ENCODE measurements at regions not wholly inside any gene's neighbourhood (a gene's known extent, or its start where the extent isn't known, plus 50 kb on each side); places are given as distances from the start of the nearest gene placed in this dataset.

- Histone ChIP-seq H3K9me3 (no peaks in the 10 kb centered on the region), H3K27me3 (no peaks in the 10 kb centered on the region), H3K36me3 (no peaks in the 10 kb centered on the region), H3K4me1 (peaks cover 0 to 7% (median 0%) of the 10 kb centered on the region in 4 donors), H3K4me3 (no peak overlapping the region), H3K27ac (peak overlapping the region in 2 of 4 donors; percentile 15 to 42)
- intact Hi-C loops (cut with DNase I; ENCODE audit: low total_unique reads) (no loop called here), in situ Hi-C loops (cut with MboI; ENCODE audit: low pct_ligation_motif_present in 1 of 4, low pct_unique_long_range_greater_than_20kb in 1 of 4, low sequenced_read_pairs in 3 of 4) (loop anchor here (10.0 to 25.0 kb wide), 2 partner anchors 500 to 503 kb away; partner anchors contain the start of gene SFMBT2 (in 4 of the 4))
- no peak for DNase-seq
- TF ChIP-seq POLR2AphosphoS5 (IDR thresholded peaks at IDR 0.05) (no peak), CTCF (IDR thresholded peaks at IDR 0.05) (no peak), EP300 (IDR thresholded peaks at IDR 0.05; ENCODE audit: low read depth) (no peak), POLR2A (IDR thresholded peaks at IDR 0.05) (no peak)
- 58 to 70% methylated on average over 2 of the region's 2 CpGs for WGBS, 2 donors (ENCODE audit: low coverage in 1 of 2)
These were observed 331.9 kb upstream of the PRKCQ start for GRCh38 chr10:6912021-6912420.

- intact Hi-C loops (cut with DNase I; ENCODE audit: low total_unique reads) (no loop called here), in situ Hi-C loops (cut with MboI; ENCODE audit: low pct_ligation_motif_present in 1 of 4, low pct_unique_long_range_greater_than_20kb in 1 of 4, low sequenced_read_pairs in 3 of 4) (loop anchor here (10.0 to 25.0 kb wide), 2 partner anchors 502 to 505 kb away; partner anchors contain the start of gene SFMBT2 (in 4 of the 4))
- TF ChIP-seq EP300 (IDR thresholded peaks at IDR 0.05; ENCODE audit: low read depth) (no peak), POLR2AphosphoS5 (IDR thresholded peaks at IDR 0.05) (no peak), POLR2A (IDR thresholded peaks at IDR 0.05) (no peak)
- peaks cover 0 to 7% (median 0%) of the 10 kb centered on the region in 4 donors for H3K4me1 ChIP-seq
- H3K27ac ChIP-seq, result no peak overlapping the region
- 95 to 100% methylated on average over 4 to 6 of the region's 6 CpGs for WGBS, 2 donors (ENCODE audit: low coverage in 1 of 2)
- H3K27me3 ChIP-seq, result no peaks in the 10 kb centered on the region
- no peak for DNase-seq
- no peaks in the 10 kb centered on the region for H3K9me3 ChIP-seq
- H3K4me3 ChIP-seq, result no peak overlapping the region
- no peaks in the 10 kb centered on the region for H3K36me3 ChIP-seq
These were observed 330.0 kb upstream of the PRKCQ start for GRCh38 chr10:6909905-6910560.

- TF ChIP-seq CTCF (IDR thresholded peaks at IDR 0.05) (no peak), EP300 (IDR thresholded peaks at IDR 0.05; ENCODE audit: low read depth) (no peak), POLR2AphosphoS5 (IDR thresholded peaks at IDR 0.05) (no peak), POLR2A (IDR thresholded peaks at IDR 0.05) (no peak)
These were observed 327.9 kb upstream of the PRKCQ start for GRCh38 chr10:6907877-6908530.

DNA sequence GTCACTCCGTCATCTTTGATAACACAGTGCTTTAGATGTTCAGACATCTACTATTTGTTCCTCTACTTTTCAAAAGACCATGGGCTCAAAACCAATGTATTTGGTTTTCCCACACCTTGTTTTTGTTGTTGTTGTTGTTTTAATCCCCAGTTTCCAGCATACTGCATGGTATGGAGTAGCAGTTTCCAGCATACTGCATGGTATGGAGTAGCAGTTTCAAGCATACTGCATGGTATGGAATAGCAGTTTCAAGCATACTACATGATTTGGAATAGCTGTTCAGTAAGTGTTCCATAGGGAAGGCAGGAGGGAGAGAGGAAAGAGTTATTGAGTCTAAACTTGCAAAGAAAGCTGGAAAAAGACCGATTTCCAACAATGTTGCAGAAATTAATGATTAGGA is 314.3 kb upstream of the PRKCQ start:
- 71 to 83% methylated on average over 2 of the region's 2 CpGs for WGBS, 2 donors (ENCODE audit: low coverage in 1 of 2)
- intact Hi-C loops (cut with DNase I; ENCODE audit: low total_unique reads), result no loop called here

More at GRCh38 chr10:6907877-6908530, 327.9 kb upstream of the PRKCQ start:
- intact Hi-C loops (cut with DNase I; ENCODE audit: low total_unique reads), result no loop called here
- no peaks in the 10 kb centered on the region for H3K9me3 ChIP-seq
- H3K27ac ChIP-seq, result no peak overlapping the region
- DNase-seq, result no peak
- no peaks in the 10 kb centered on the region for H3K36me3 ChIP-seq
- peaks cover 0 to 6% (median 0%) of the 10 kb centered on the region in 4 donors for H3K4me1 ChIP-seq
- H3K4me3 ChIP-seq, result no peak overlapping the region
- 63 to 80% methylated on average over 3 to 4 of the region's 4 CpGs for WGBS, 2 donors (ENCODE audit: low coverage in 1 of 2)
- in situ Hi-C loops (cut with MboI; ENCODE audit: low pct_ligation_motif_present in 1 of 4, low pct_unique_long_range_greater_than_20kb in 1 of 4, low sequenced_read_pairs in 3 of 4), result loop anchor here in 2 of 4 donors (25.0 kb wide), 1 partner anchor 504 kb away; the partner anchor contains the start of gene SFMBT2 (in 2 of the 2)
- no peaks in the 10 kb centered on the region for H3K27me3 ChIP-seq

More for the DNA sequence above, 314.3 kb upstream of the PRKCQ start:
- H3K27me3 ChIP-seq, result no peaks in the 10 kb centered on the region
- H3K4me1 ChIP-seq, result no peaks in the 10 kb centered on the region
- H3K27ac ChIP-seq, result no peak overlapping the region
- H3K36me3 ChIP-seq, result no peaks in the 10 kb centered on the region
- TF ChIP-seq EP300 (IDR thresholded peaks at IDR 0.05; ENCODE audit: low read depth) (no peak), POLR2A (IDR thresholded peaks at IDR 0.05) (no peak), POLR2AphosphoS5 (IDR thresholded peaks at IDR 0.05) (no peak), CTCF (IDR thresholded peaks at IDR 0.05) (no peak)
- H3K4me3 ChIP-seq, result no peak overlapping the region
- in situ Hi-C loops (cut with MboI; ENCODE audit: low pct_ligation_motif_present in 1 of 4, low pct_unique_long_range_greater_than_20kb in 1 of 4, low sequenced_read_pairs in 3 of 4), result no loop called here
- H3K9me3 ChIP-seq, result no peaks in the 10 kb centered on the region
- DNase-seq, result no peak

Measured in transverse colon (tissue), 4 donors.